Liver (tissue), 7 donors: ENCODE measurements at regions not wholly inside any gene's neighbourhood (a gene's known extent, or its start where the extent isn't known, plus 50 kb on each side); places are given as distances from the start of the nearest gene placed in this dataset.
A peak's percentile ranks its signal among the peaks of the same experiment; 100 is the strongest.

Experiments used
- DNase-seq: peaks from one replicate; pipeline ENCODE4 v3.0.0-alpha.2; 2017; ENCODE audit warnings: low spot score
- H3K27ac ChIP-seq, 2 donors: one replicate each; pipeline ENCODE4 v1.7.0; 2013; ENCODE audit warnings: inconsistent platforms in 2 of 2, low read length in 2 of 2, control low read depth in 1 of 2, low read depth in 1 of 2, mild to moderate bottlenecking in 1 of 2
- H3K27me3 ChIP-seq, 4 donors: one replicate each; pipeline versions ENCODE4 v1.6.1 to v1.7.0; 2013; ENCODE audit warnings: low read length in 3 of 4, inconsistent platforms in 1 of 4, mild to moderate bottlenecking in 1 of 4, moderate library complexity in 1 of 4; ENCODE audit not compliant: control insufficient read depth in 4 of 4, insufficient read depth in 4 of 4
- H3K36me3 ChIP-seq, 4 donors: one replicate each; pipeline versions ENCODE4 v1.6.1 to v1.7.0; 2013; ENCODE audit warnings: low read length in 3 of 4, mild to moderate bottlenecking in 3 of 4, low read depth in 1 of 4, moderate library complexity in 1 of 4; ENCODE audit not compliant: control insufficient read depth in 4 of 4, insufficient read depth in 3 of 4
- H3K4me1 ChIP-seq, 4 donors: one replicate each; pipeline versions ENCODE4 v1.6.1 to v1.7.0; 2013; ENCODE audit warnings: low read length in 3 of 4, mild to moderate bottlenecking in 3 of 4, moderate library complexity in 1 of 4; ENCODE audit not compliant: control insufficient read depth in 4 of 4, insufficient read depth in 4 of 4
- H3K4me3 ChIP-seq, 3 donors: one replicate each; pipeline versions ENCODE4 v1.6.1 to v1.7.0; 2013; ENCODE audit warnings: low read length in 3 of 3, control low read depth in 1 of 3, low read depth in 1 of 3, mild to moderate bottlenecking in 1 of 3
- H3K9ac ChIP-seq, 2 donors: one replicate each; pipeline ENCODE4 v1.7.0; 2013; ENCODE audit warnings: low read length in 2 of 2, mild to moderate bottlenecking in 2 of 2, moderate library complexity in 2 of 2, control low read depth in 1 of 2, low read depth in 1 of 2
- H3K9me3 ChIP-seq, 4 donors: one replicate each; pipeline versions ENCODE4 v1.6.1 to v1.7.0; 2013; ENCODE audit warnings: low read length in 3 of 4; ENCODE audit not compliant: control insufficient read depth in 4 of 4
- ATF3 ChIP-seq: IDR thresholded peaks from 2 replicates; pipeline ENCODE4 v1.6.1; 2016; ENCODE audit warnings: antibody characterized with exemption
- EGR1 ChIP-seq, 2 donors: IDR thresholded peaks; 2 replicates each; pipeline ENCODE4 v1.6.1; 2016 to 2018; ENCODE audit warnings: antibody characterized with exemption in 2 of 2, low read depth in 2 of 2
- FOXA1 ChIP-seq: IDR thresholded peaks from 2 replicates; pipeline ENCODE4 v1.6.1; 2016; ENCODE audit warnings: antibody characterized with exemption
- GABPA ChIP-seq, 2 donors: IDR thresholded peaks in 1 of 2; conservative IDR thresholded peaks in 1 of 2; 2 replicates each; pipeline ENCODE4 v1.6.1; 2016; ENCODE audit warnings: antibody characterized with exemption in 2 of 2, mild to moderate bottlenecking in 1 of 2, moderate library complexity in 1 of 2
- HNF4A ChIP-seq, 2 donors: conservative IDR thresholded peaks; 2 replicates each; pipeline ENCODE4 v1.6.1; 2016; ENCODE audit warnings: antibody characterized with exemption in 2 of 2, mild to moderate bottlenecking in 2 of 2
- HNF4G ChIP-seq: IDR thresholded peaks from 2 replicates; pipeline ENCODE4 v1.6.1; 2016; ENCODE audit warnings: antibody characterized with exemption
- JUND ChIP-seq, 2 donors: IDR thresholded peaks; 2 replicates each; pipeline ENCODE4 v1.6.1; 2016; ENCODE audit warnings: antibody characterized with exemption in 2 of 2
- MAX ChIP-seq: IDR thresholded peaks from 2 replicates; pipeline ENCODE4 v1.6.1; 2016; ENCODE audit warnings: antibody characterized with exemption
- NR2F2 ChIP-seq: IDR thresholded peaks from 2 replicates; pipeline ENCODE4 v1.6.1; 2016; ENCODE audit warnings: antibody characterized with exemption
- RAD21 ChIP-seq, 2 donors: IDR thresholded peaks; 2 replicates each; pipeline ENCODE4 v1.6.1; 2016; ENCODE audit warnings: antibody characterized with exemption in 2 of 2, mild to moderate bottlenecking in 2 of 2
- REST ChIP-seq: IDR thresholded peaks from 2 replicates; pipeline ENCODE4 v1.6.1; 2016; ENCODE audit warnings: antibody characterized with exemption, mild to moderate bottlenecking
- RXRA ChIP-seq, 2 donors: IDR thresholded peaks; 2 replicates each; pipeline ENCODE4 v1.6.1; 2017 to 2018; ENCODE audit warnings: antibody characterized with exemption in 2 of 2, mild to moderate bottlenecking in 1 of 2
- SP1 ChIP-seq: IDR thresholded peaks from 2 replicates; pipeline ENCODE4 v1.6.1; 2018; ENCODE audit warnings: antibody characterized with exemption, mild to moderate bottlenecking
- WGBS: extraction: QIAGEN DNeasy Blood & Tissue Kit; methylation state at CpG from one replicate; pipeline ENCODE4 v1.1.7; 2013; 5-methylcytosine and 5-hydroxymethylcytosine counted together
- donor health status: healthy.
- donor health status: healthy.
- donor health status: healthy.
- donor health status: healthy.

- WGBS: 81% methylated on average over 5 of the region's 5 CpGs
- Histone ChIP-seq H3K36me3 (no peaks in the 10 kb centered on the region), H3K27ac (no peak overlapping the region), H3K4me3 (no peak overlapping the region), H3K4me1 (no peaks in the 10 kb centered on the region), H3K9me3 (no peaks in the 10 kb centered on the region), H3K9ac (no peak overlapping the region), H3K27me3 (no peaks in the 10 kb centered on the region)
- TF ChIP-seq FOXA1 (no peak), RXRA (IDR thresholded peaks at IDR 0.05) (peak in 1 of 2 donors; percentile 12)
- no peak for DNase-seq
These were observed 171.5 kb downstream of the NUAK1 start for GRCh38 chr12:105967038-105967776.

- no peak overlapping the region for H3K9ac ChIP-seq
- WGBS: 93% methylated on average over 1 of the region's 1 CpG
- TF ChIP-seq HNF4G (no peak), MAX (no peak), RXRA (IDR thresholded peaks at IDR 0.05) (no peak), REST (no peak), HNF4A (conservative IDR thresholded peaks at IDR 0.05) (no peak), SP1 (no peak), JUND (IDR thresholded peaks at IDR 0.05) (no peak), GABPA (IDR thresholded peaks at IDR 0.05 in 1 of 2, conservative IDR thresholded peaks at IDR 0.05 in 1 of 2) (no peak)
- no peaks in the 10 kb centered on the region for H3K27me3 ChIP-seq
- no peaks in the 10 kb centered on the region for H3K4me1 ChIP-seq
- no peaks in the 10 kb centered on the region for H3K36me3 ChIP-seq
- no peaks in the 10 kb centered on the region for H3K9me3 ChIP-seq
- no peak overlapping the region for H3K4me3 ChIP-seq
- no peak overlapping the region for H3K27ac ChIP-seq
- no peak for DNase-seq
These were observed 170.7 kb downstream of the NUAK1 start for GRCh38 chr12:105968025-105968424.

GRCh38 chr12:105970885-105971284 lies 167.9 kb downstream of the NUAK1 start:
- no peaks in the 10 kb centered on the region for H3K9me3 ChIP-seq
- H3K27me3 ChIP-seq: no peaks in the 10 kb centered on the region
- no peak overlapping the region for H3K9ac ChIP-seq
- no peak overlapping the region for H3K4me3 ChIP-seq
- DNase-seq: no peak
- H3K36me3 ChIP-seq: no peaks in the 10 kb centered on the region
- WGBS: 95% methylated on average over 2 of the region's 2 CpGs
- TF ChIP-seq ATF3 (no peak), HNF4G (no peak), SP1 (no peak), MAX (no peak), HNF4A (conservative IDR thresholded peaks at IDR 0.05) (no peak), NR2F2 (no peak), RAD21 (IDR thresholded peaks at IDR 0.05) (no peak), EGR1 (IDR thresholded peaks at IDR 0.05; ENCODE audit: low read depth in 2 of 2) (no peak)
- H3K27ac ChIP-seq: no peak overlapping the region
- H3K4me1 ChIP-seq: no peaks in the 10 kb centered on the region
